Liver (tissue), 8 donors: ENCODE measurements at regions not wholly inside any gene's neighbourhood (a gene's known extent, or its start where the extent isn't known, plus 50 kb on each side); places are given as distances from the start of the nearest gene placed in this dataset.

Experiments used
- DNase-seq: peaks from one replicate; pipeline ENCODE4 v3.0.0-alpha.2; 2017; ENCODE audit warnings: low spot score
- H3K27ac ChIP-seq, 2 donors: one replicate each; pipeline ENCODE4 v1.7.0; 2013; ENCODE audit warnings: inconsistent platforms in 2 of 2, low read length in 2 of 2, control low read depth in 1 of 2, low read depth in 1 of 2, mild to moderate bottlenecking in 1 of 2
- H3K27me3 ChIP-seq, 4 donors: one replicate each; pipeline versions ENCODE4 v1.6.1 to v1.7.0; 2013; ENCODE audit warnings: low read length in 3 of 4, inconsistent platforms in 1 of 4, mild to moderate bottlenecking in 1 of 4, moderate library complexity in 1 of 4; ENCODE audit not compliant: control insufficient read depth in 4 of 4, insufficient read depth in 4 of 4
- H3K36me3 ChIP-seq, 4 donors: one replicate each; pipeline versions ENCODE4 v1.6.1 to v1.7.0; 2013; ENCODE audit warnings: low read length in 3 of 4, mild to moderate bottlenecking in 3 of 4, low read depth in 1 of 4, moderate library complexity in 1 of 4; ENCODE audit not compliant: control insufficient read depth in 4 of 4, insufficient read depth in 3 of 4
- H3K4me1 ChIP-seq, 4 donors: one replicate each; pipeline versions ENCODE4 v1.6.1 to v1.7.0; 2013; ENCODE audit warnings: low read length in 3 of 4, mild to moderate bottlenecking in 3 of 4, moderate library complexity in 1 of 4; ENCODE audit not compliant: control insufficient read depth in 4 of 4, insufficient read depth in 4 of 4
- H3K4me3 ChIP-seq, 3 donors: one replicate each; pipeline versions ENCODE4 v1.6.1 to v1.7.0; 2013; ENCODE audit warnings: low read length in 3 of 3, control low read depth in 1 of 3, low read depth in 1 of 3, mild to moderate bottlenecking in 1 of 3
- H3K9ac ChIP-seq, 2 donors: one replicate each; pipeline ENCODE4 v1.7.0; 2013; ENCODE audit warnings: low read length in 2 of 2, mild to moderate bottlenecking in 2 of 2, moderate library complexity in 2 of 2, control low read depth in 1 of 2, low read depth in 1 of 2
- H3K9me3 ChIP-seq, 4 donors: one replicate each; pipeline versions ENCODE4 v1.6.1 to v1.7.0; 2013; ENCODE audit warnings: low read length in 3 of 4; ENCODE audit not compliant: control insufficient read depth in 4 of 4
- ATF3 ChIP-seq: IDR thresholded peaks from 2 replicates; pipeline ENCODE4 v1.6.1; 2016; ENCODE audit warnings: antibody characterized with exemption
- EGR1 ChIP-seq, 2 donors: IDR thresholded peaks; 2 replicates each; pipeline ENCODE4 v1.6.1; 2016 to 2018; ENCODE audit warnings: antibody characterized with exemption in 2 of 2, low read depth in 2 of 2
- FOXA1 ChIP-seq: IDR thresholded peaks from 2 replicates; pipeline ENCODE4 v1.6.1; 2016; ENCODE audit warnings: antibody characterized with exemption
- FOXA2 ChIP-seq: IDR thresholded peaks from 2 replicates; pipeline ENCODE4 v1.6.1; 2016; ENCODE audit warnings: antibody characterized with exemption
- GABPA ChIP-seq, 2 donors: IDR thresholded peaks in 1 of 2; conservative IDR thresholded peaks in 1 of 2; 2 replicates each; pipeline ENCODE4 v1.6.1; 2016; ENCODE audit warnings: antibody characterized with exemption in 2 of 2, mild to moderate bottlenecking in 1 of 2, moderate library complexity in 1 of 2
- HNF4A ChIP-seq, 2 donors: conservative IDR thresholded peaks; 2 replicates each; pipeline ENCODE4 v1.6.1; 2016; ENCODE audit warnings: antibody characterized with exemption in 2 of 2, mild to moderate bottlenecking in 2 of 2
- HNF4G ChIP-seq: IDR thresholded peaks from 2 replicates; pipeline ENCODE4 v1.6.1; 2016; ENCODE audit warnings: antibody characterized with exemption
- JUND ChIP-seq, 2 donors: IDR thresholded peaks; 2 replicates each; pipeline ENCODE4 v1.6.1; 2016; ENCODE audit warnings: antibody characterized with exemption in 2 of 2
- MAX ChIP-seq: IDR thresholded peaks from 2 replicates; pipeline ENCODE4 v1.6.1; 2016; ENCODE audit warnings: antibody characterized with exemption
- NR2F2 ChIP-seq: IDR thresholded peaks from 2 replicates; pipeline ENCODE4 v1.6.1; 2016; ENCODE audit warnings: antibody characterized with exemption
- RAD21 ChIP-seq, 2 donors: IDR thresholded peaks; 2 replicates each; pipeline ENCODE4 v1.6.1; 2016; ENCODE audit warnings: antibody characterized with exemption in 2 of 2, mild to moderate bottlenecking in 2 of 2
- REST ChIP-seq: IDR thresholded peaks from 2 replicates; pipeline ENCODE4 v1.6.1; 2016; ENCODE audit warnings: antibody characterized with exemption, mild to moderate bottlenecking
- RXRA ChIP-seq, 2 donors: IDR thresholded peaks; 2 replicates each; pipeline ENCODE4 v1.6.1; 2017 to 2018; ENCODE audit warnings: antibody characterized with exemption in 2 of 2, mild to moderate bottlenecking in 1 of 2
- SP1 ChIP-seq: IDR thresholded peaks from 2 replicates; pipeline ENCODE4 v1.6.1; 2018; ENCODE audit warnings: antibody characterized with exemption, mild to moderate bottlenecking
- TAF1 ChIP-seq: conservative IDR thresholded peaks from 2 replicates; pipeline ENCODE4 v1.6.1; 2016; ENCODE audit warnings: antibody characterized with exemption, mild to moderate bottlenecking
- YY1 ChIP-seq: IDR thresholded peaks from 2 replicates; pipeline ENCODE4 v1.6.1; 2016; ENCODE audit warnings: antibody characterized with exemption, mild to moderate bottlenecking
- ZBTB33 ChIP-seq: IDR thresholded peaks from 2 replicates; pipeline ENCODE4 v1.6.1; 2016; ENCODE audit warnings: antibody characterized with exemption
- WGBS: extraction: QIAGEN DNeasy Blood & Tissue Kit; methylation state at CpG from one replicate; pipeline ENCODE4 v1.1.7; 2013; 5-methylcytosine and 5-hydroxymethylcytosine counted together
- TF ChIP-seq, protein P1 (sequence below): fragments of 150-350 bp; IDR thresholded peaks from 2 replicates; pipeline ENCODE4 v1.5.1; 2017; ENCODE audit warnings: improper control_type of control experiment, low read depth, low read length; ENCODE audit not compliant: missing input control
- donor health status: healthy.
- donor health status: healthy.
- donor health status: healthy.
- donor health status: healthy.
- donor health status: healthy.

DNA sequence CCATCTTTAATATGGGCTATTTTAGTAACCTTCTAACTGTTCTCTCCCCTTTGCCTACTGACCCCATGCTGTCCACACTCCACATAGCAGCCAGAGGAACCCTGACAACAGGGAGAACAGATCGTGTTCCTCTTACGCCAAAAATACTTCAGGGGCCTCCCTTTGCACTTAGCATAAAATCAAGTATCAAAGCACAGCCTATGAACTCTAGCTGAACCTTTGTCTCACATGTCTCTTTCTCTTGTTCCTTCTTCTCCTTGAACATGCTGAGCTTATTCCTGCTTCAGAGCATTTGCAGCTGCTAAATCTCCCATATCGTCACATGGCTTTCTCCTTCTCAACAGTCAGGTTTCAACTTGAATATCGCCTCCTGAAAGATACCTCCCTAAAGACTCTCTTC is 698.8 kb upstream of the C9orf72 start:
- Histone ChIP-seq H3K4me3 (no peak overlapping the region), H3K9ac (no peak overlapping the region), H3K36me3 (no peaks in the 10 kb centered on the region), H3K27ac (no peak overlapping the region), H3K27me3 (no peaks in the 10 kb centered on the region), H3K9me3 (no peaks in the 10 kb centered on the region), H3K4me1 (no peaks in the 10 kb centered on the region)
- TF ChIP-seq SP1 = no peak
- TF ChIP-seq RXRA (IDR thresholded peaks at IDR 0.05) = no peak
- TF ChIP-seq HNF4G = no peak
- TF ChIP-seq REST = no peak
- TF ChIP-seq, protein P1, sequence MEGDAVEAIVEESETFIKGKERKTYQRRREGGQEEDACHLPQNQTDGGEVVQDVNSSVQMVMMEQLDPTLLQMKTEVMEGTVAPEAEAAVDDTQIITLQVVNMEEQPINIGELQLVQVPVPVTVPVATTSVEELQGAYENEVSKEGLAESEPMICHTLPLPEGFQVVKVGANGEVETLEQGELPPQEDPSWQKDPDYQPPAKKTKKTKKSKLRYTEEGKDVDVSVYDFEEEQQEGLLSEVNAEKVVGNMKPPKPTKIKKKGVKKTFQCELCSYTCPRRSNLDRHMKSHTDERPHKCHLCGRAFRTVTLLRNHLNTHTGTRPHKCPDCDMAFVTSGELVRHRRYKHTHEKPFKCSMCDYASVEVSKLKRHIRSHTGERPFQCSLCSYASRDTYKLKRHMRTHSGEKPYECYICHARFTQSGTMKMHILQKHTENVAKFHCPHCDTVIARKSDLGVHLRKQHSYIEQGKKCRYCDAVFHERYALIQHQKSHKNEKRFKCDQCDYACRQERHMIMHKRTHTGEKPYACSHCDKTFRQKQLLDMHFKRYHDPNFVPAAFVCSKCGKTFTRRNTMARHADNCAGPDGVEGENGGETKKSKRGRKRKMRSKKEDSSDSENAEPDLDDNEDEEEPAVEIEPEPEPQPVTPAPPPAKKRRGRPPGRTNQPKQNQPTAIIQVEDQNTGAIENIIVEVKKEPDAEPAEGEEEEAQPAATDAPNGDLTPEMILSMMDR = no peak
- no peak for TF ChIP-seq ATF3
- DNase-seq = no peak
- 73% methylated on average over 4 of the region's 4 CpGs for WGBS

DNA sequence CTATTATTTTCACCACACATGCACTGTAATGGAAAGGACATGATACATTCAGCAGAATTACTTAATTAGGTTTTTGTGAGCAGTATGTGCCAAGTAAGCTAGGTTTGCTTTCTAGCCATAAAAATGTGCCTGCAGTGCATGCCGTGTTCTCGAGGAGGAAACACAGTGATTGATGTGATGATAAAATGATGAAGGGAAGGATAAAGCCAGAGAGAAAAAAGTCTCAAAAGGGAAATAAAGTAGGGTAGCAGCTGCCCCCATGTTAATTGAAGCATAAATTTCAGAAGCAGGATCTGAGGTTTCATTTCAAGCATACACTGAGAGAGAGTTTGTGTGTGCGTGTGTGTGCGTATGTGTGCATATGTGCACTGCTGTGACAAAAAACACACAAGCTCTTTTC is 714.2 kb upstream of the C9orf72 start:
- 70% methylated on average over 4 of the region's 4 CpGs for WGBS
- no peak for DNase-seq
- H3K4me1 ChIP-seq = no peaks in the 10 kb centered on the region
- no peaks in the 10 kb centered on the region for H3K9me3 ChIP-seq
- TF ChIP-seq FOXA1 = no peak
- TF ChIP-seq JUND (IDR thresholded peaks at IDR 0.05) = no peak
- TF ChIP-seq REST = no peak
- TF ChIP-seq EGR1 (IDR thresholded peaks at IDR 0.05; ENCODE audit: low read depth in 2 of 2) = no peak
- no peak for TF ChIP-seq RXRA (IDR thresholded peaks at IDR 0.05)
- no peak for TF ChIP-seq YY1
- no peak for TF ChIP-seq MAX
- no peak for TF ChIP-seq GABPA (IDR thresholded peaks at IDR 0.05 in 1 of 2, conservative IDR thresholded peaks at IDR 0.05 in 1 of 2)
- no peak for TF ChIP-seq TAF1
- no peak for TF ChIP-seq NR2F2
- TF ChIP-seq RAD21 (IDR thresholded peaks at IDR 0.05) = no peak
- TF ChIP-seq ZBTB33 = no peak
- TF ChIP-seq HNF4A (conservative IDR thresholded peaks at IDR 0.05) = no peak
- TF ChIP-seq, protein P1 = no peak
- TF ChIP-seq FOXA2 = no peak
- TF ChIP-seq SP1 = no peak
- TF ChIP-seq ATF3 = no peak
- TF ChIP-seq HNF4G = no peak
- H3K27ac ChIP-seq = no peak overlapping the region
- H3K36me3 ChIP-seq = no peaks in the 10 kb centered on the region
- H3K4me3 ChIP-seq = no peak overlapping the region
- no peak overlapping the region for H3K9ac ChIP-seq
- H3K27me3 ChIP-seq = no peaks in the 10 kb centered on the region
